GM12878 (cell line): ENCODE measurements at regions not wholly inside any gene's neighbourhood (a gene's known extent, or its start where the extent isn't known, plus 50 kb on each side); places are given as distances from the start of the nearest gene placed in this dataset.

Experiments
- ATAC-seq: fragments of 200-7000 bp; cut with Tn5 transposase; 3 replicates; pipeline ENCODE4 v1.9.1; 2020; ENCODE audit warnings: mild to moderate bottlenecking, moderate library complexity
- BruUV-seq: library from RNA; stranded (reverse); fragments of 400-500 nt; replicated peaks from 2 replicates; lab custom pipeline; 2021; lab: Mats Ljungman, UMichigan
- CTCF ChIA-PET: fragments of 300-600 bp; sonication (Branson Sonifier 250); formaldehyde crosslinking; extraction: SDS; loops from one replicate; lab custom pipeline; 2021; ENCODE audit warnings: inconsistent platforms; lab: Yijun Ruan, JAX
- POLR2A ChIA-PET: fragments of 350-600 bp; formaldehyde crosslinking; extraction: SDS; loops from one replicate; lab custom pipeline; 2021; ENCODE audit warnings: inconsistent platforms; lab: Charles Lee
- RAD21 ChIA-PET: fragments of 300-600 bp; sonication (Branson Sonifier 250); formaldehyde crosslinking; loops from one replicate; lab custom pipeline; 2023; ENCODE audit warnings: antibody characterized with exemption; ENCODE audit not compliant: unreplicated experiment; lab: Charles Lee
- SMC1A ChIA-PET: fragments of 300-600 bp; sonication (Branson Sonifier 250); formaldehyde crosslinking; loops from one replicate; lab custom pipeline; 2023; ENCODE audit not compliant: unreplicated experiment, uncharacterized antibody; lab: Charles Lee
- DNase-seq: peaks from one replicate; pipeline ENCODE4 v3.0.0-alpha.2; 2011; ENCODE audit warnings: low read depth, low spot score
- FAIRE-seq: peaks from 3 replicates; lab custom pipeline; 2011; peaks lifted over from hg19 to GRCh38; lab: Jason Lieb, UNC
- H2AFZ ChIP-seq: 2 replicates; pipeline ENCODE4 v1.6.0; 2011; ENCODE audit warnings: low read depth, low read length, control low read depth; ENCODE audit not compliant: control insufficient read depth
- H3K27ac ChIP-seq: 2 replicates; pipeline ENCODE4 v1.5.1; 2011; ENCODE audit warnings: control low read depth; ENCODE audit not compliant: control insufficient read depth, insufficient read depth
- H3K27me3 ChIP-seq, 2 experiments: replicated peaks in 1 of 2; 2 replicates each; pipeline versions ENCODE4 v1.6.0 to v1.6.1; 2011; ENCODE audit warnings: low read length in 1 of 2; ENCODE audit not compliant: control insufficient read depth in 2 of 2, insufficient read depth in 2 of 2
- H3K36me3 ChIP-seq, 2 experiments: 2 replicates each; pipeline ENCODE4 v1.5.1; 2011; ENCODE audit warnings: low read length in 1 of 2; ENCODE audit not compliant: control insufficient read depth in 2 of 2, insufficient read depth in 2 of 2
- H3K4me1 ChIP-seq: 2 replicates; pipeline ENCODE4 v1.6.1; 2011; ENCODE audit warnings: mild to moderate bottlenecking, low read length, moderate library complexity, mixed read lengths; ENCODE audit not compliant: control insufficient read depth, insufficient read depth
- H3K4me2 ChIP-seq: 2 replicates; pipeline ENCODE4 v1.6.0; 2011; ENCODE audit warnings: control low read depth; ENCODE audit not compliant: control insufficient read depth, insufficient read depth
- H3K4me3 ChIP-seq: fragments of 200-600 bp; sonication (generic); 2 replicates; pipeline ENCODE4 v1.5.1; 2016
- H3K79me2 ChIP-seq: 2 replicates; pipeline ENCODE4 v1.6.0; 2011; ENCODE audit warnings: low read length; ENCODE audit not compliant: control insufficient read depth, insufficient read depth
- H3K9ac ChIP-seq: 2 replicates; pipeline ENCODE4 v1.8.0; 2011; ENCODE audit warnings: low read length, control low read depth, mixed read lengths; ENCODE audit not compliant: control insufficient read depth, insufficient read depth
- H3K9me3 ChIP-seq: replicated peaks from 3 replicates; pipeline ENCODE4 v1.5.1; 2011; ENCODE audit warnings: mild to moderate bottlenecking, low read length; ENCODE audit not compliant: control insufficient read depth, insufficient read depth
- H4K20me1 ChIP-seq: 2 replicates; pipeline ENCODE4 v1.6.0; 2011; ENCODE audit not compliant: control insufficient read depth, insufficient read depth
- BCLAF1 ChIP-seq: fragments of 450-650 bp; IDR thresholded peaks from 2 replicates; pipeline ENCODE4 v1.6.1; 2017; ENCODE audit warnings: antibody characterized with exemption, mild to moderate bottlenecking, moderate library complexity
- ETV6 ChIP-seq, 2 experiments: fragments of 450-650 bp in 1 of 2; IDR thresholded peaks in 1 of 2; conservative IDR thresholded peaks in 1 of 2; 2 replicates each; pipeline ENCODE4 v1.6.1; 2014; ENCODE audit warnings: antibody characterized with exemption in 1 of 2, borderline replicate concordance in 1 of 2, low read depth in 1 of 2, mild to moderate bottlenecking in 1 of 2, moderate library complexity in 1 of 2
- MEF2B ChIP-seq: fragments of 450-650 bp; IDR thresholded peaks from 2 replicates; pipeline ENCODE4 v1.6.1; 2018; ENCODE audit warnings: mild to moderate bottlenecking, moderate library complexity; ENCODE audit not compliant: partially characterized antibody, poor library complexity, severe bottlenecking
- MTA2 ChIP-seq: fragments of 450-650 bp; IDR thresholded peaks from 2 replicates; pipeline ENCODE4 v1.6.1; 2016; ENCODE audit warnings: low read depth, mild to moderate bottlenecking, moderate library complexity
- MYB ChIP-seq: fragments of 150-350 bp; IDR thresholded peaks from 2 replicates; pipeline ENCODE4 v1.6.1; 2014; ENCODE audit warnings: mild to moderate bottlenecking, low read depth, low read length, borderline replicate concordance
- NR2F1 ChIP-seq: fragments of 450-650 bp; conservative IDR thresholded peaks from 2 replicates; pipeline ENCODE4 v1.6.1; 2017; ENCODE audit warnings: mild to moderate bottlenecking
- PML ChIP-seq: IDR thresholded peaks from 2 replicates; pipeline ENCODE4 v1.6.1; 2012; ENCODE audit warnings: low read length, inconsistent platforms
- POLR2AphosphoS2 ChIP-seq: IDR thresholded peaks from 2 replicates; pipeline ENCODE4 v1.6.1; 2011; ENCODE audit warnings: low read depth, mild to moderate bottlenecking, low read length, improper control_type of control experiment, moderate library complexity
- RELA ChIP-seq: fragments of 450-650 bp; IDR thresholded peaks from 2 replicates; pipeline ENCODE4 v1.8.0; 2014; ENCODE audit warnings: borderline replicate concordance; ENCODE audit not compliant: partially characterized antibody
- REST ChIP-seq: IDR thresholded peaks from 2 replicates; pipeline ENCODE4 v1.6.1; 2012; ENCODE audit warnings: mild to moderate bottlenecking, low read depth, low read length
- SP1 ChIP-seq: IDR thresholded peaks from one replicate; pipeline ENCODE4 v1.6.1; 2011; ENCODE audit warnings: low read depth, low read length
- SREBF1 ChIP-seq: IDR thresholded peaks from 2 replicates; pipeline ENCODE4 v1.6.1; 2012; ENCODE audit warnings: mild to moderate bottlenecking, low read length
- ZBTB4 ChIP-seq: fragments of 450-650 bp; formaldehyde crosslinking; IDR thresholded peaks from 2 replicates; pipeline ENCODE4 v1.4.0; 2022; ENCODE audit warnings: mild to moderate bottlenecking, moderate library complexity
- ZNF217 ChIP-seq: fragments of 450-650 bp; IDR thresholded peaks from 2 replicates; pipeline ENCODE4 v1.6.1; 2017; ENCODE audit warnings: antibody characterized with exemption, mild to moderate bottlenecking
- WGBS: methylation state at CpG from one replicate; pipeline ENCODE4 v1.1.6; 2016; ENCODE audit warnings: low lambda C conversion rate; ENCODE audit not compliant: insufficient replicate concordance, insufficient coverage; ENCODE audit errors: missing lambda C conversion rate; 5-methylcytosine and 5-hydroxymethylcytosine counted together
- in situ Hi-C: fragments of 300-500 bp; cut with MboI; formaldehyde crosslinking; loops from 9 replicates; pipeline ENCODE4 v1.14.3; 2018; ENCODE audit warnings: mixed read lengths
- intact Hi-C: fragments of 100-400 bp; cut with micrococcal nuclease; formaldehyde crosslinking; loops from one replicate; pipeline ENCODE4 v1.14.2; 2022; ENCODE audit not compliant: unreplicated experiment

GRCh38 chr5:113937301-113937700 is 423.8 kb downstream of the YTHDC2 start (continued):
- TF ChIP-seq MTA2 (no peak), PML (no peak), REST (no peak), ETV6 (conservative IDR thresholded peaks at IDR 0.05 in 1 of 2, IDR thresholded peaks at IDR 0.05 in 1 of 2; ENCODE audit: borderline replicate concordance in 1 of 2, low read depth in 1 of 2) (no peak), RELA (no peak), NR2F1 (no peak)

DNA sequence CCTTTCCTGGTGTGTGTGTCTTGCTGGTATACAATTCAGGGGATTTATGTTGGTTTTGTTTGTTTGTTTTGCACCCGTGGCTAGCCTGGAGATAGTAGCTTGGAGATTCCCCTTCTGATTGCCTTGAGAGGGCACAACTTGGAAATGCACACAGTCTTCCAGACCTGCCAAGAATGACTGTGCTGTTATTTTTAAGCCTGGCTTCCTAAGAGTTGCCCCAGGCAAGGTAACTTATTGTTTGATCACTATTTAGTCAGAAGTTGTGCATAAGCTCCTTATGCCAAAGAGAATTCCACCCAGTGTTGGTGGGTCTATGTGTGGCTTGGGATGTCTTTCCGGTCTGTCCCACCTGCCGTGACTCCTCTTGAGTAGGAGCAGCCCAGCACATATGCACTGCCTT is 421.9 kb upstream of the KCNN2 start:
- ChIA-PET RAD21 (no interaction called here), POLR2A (interaction anchor here (0.5 kb wide), 1 partner anchor 10 kb away, joined by 3 read pairs; no protein-coding TSS in a partner anchor), CTCF (no interaction called here), SMC1A (interaction anchor here (0.7 kb wide), 1 partner anchor 260 kb away, joined by 3 read pairs; no protein-coding TSS in a partner anchor)
- no peak overlapping the region for H3K4me3 ChIP-seq
- no peak overlapping the region for H3K4me2 ChIP-seq
- no TSS peak for BruUV-seq
- ATAC-seq (no peak), DNase-seq (no peak), FAIRE-seq (no peak)
- no peak overlapping the region for H2AFZ ChIP-seq
- H3K27ac ChIP-seq: no peak overlapping the region
- H3K9ac ChIP-seq: no peak overlapping the region
- H3K4me1 ChIP-seq: no peaks in the 10 kb centered on the region
- in situ Hi-C loops: no loop called here
- H3K27me3 ChIP-seq: no peaks in the 10 kb centered on the region
- no peaks in the 10 kb centered on the region for H3K9me3 ChIP-seq
- H4K20me1 ChIP-seq: no peaks in the 10 kb centered on the region
- 64% methylated on average over 3 of the region's 3 CpGs for WGBS
- no peaks in the 10 kb centered on the region for H3K79me2 ChIP-seq
- H3K36me3 ChIP-seq: no peaks in the 10 kb centered on the region
- intact Hi-C loops: no loop called here
- TF ChIP-seq ZBTB4 (no peak), ETV6 (conservative IDR thresholded peaks at IDR 0.05 in 1 of 2, IDR thresholded peaks at IDR 0.05 in 1 of 2; ENCODE audit: borderline replicate concordance in 1 of 2, low read depth in 1 of 2) (no peak), SP1 (no peak), ZNF217 (no peak), MYB (no peak), RELA (no peak), MEF2B (no peak), POLR2AphosphoS2 (no peak), SREBF1 (no peak), BCLAF1 (no peak)
